OCI-LY1 (cell line): ENCODE measurements at regions not wholly inside any gene's neighbourhood (a gene's known extent, or its start where the extent isn't known, plus 50 kb on each side); places are given as distances from the start of the nearest gene placed in this dataset.

Experiments used
- H2AFZ ChIP-seq: fragments of 200-600 bp; sonication (generic), shearing (Covaris generic); 2 replicates; pipeline ENCODE4 v1.6.0; 2014; ENCODE audit warnings: antibody characterized with exemption, mild to moderate bottlenecking, low read length
- H3F3A ChIP-seq: fragments of 200-600 bp; sonication (generic), shearing (Covaris generic); 2 replicates; pipeline ENCODE4 v1.6.0; 2014; ENCODE audit warnings: mild to moderate bottlenecking, antibody characterized with exemption, low read length, moderate library complexity; ENCODE audit not compliant: insufficient read depth
- H3K27ac ChIP-seq: fragments of 200-600 bp; sonication (generic); 2 replicates; pipeline ENCODE4 v1.5.1; 2014; ENCODE audit warnings: low read length, mixed run types, mild to moderate bottlenecking, low read depth; ENCODE audit not compliant: poor library complexity, severe bottlenecking
- H3K27me3 ChIP-seq: fragments of 200-600 bp; sonication (generic); 2 replicates; pipeline ENCODE4 v1.6.0; 2014; ENCODE audit warnings: antibody characterized with exemption, mild to moderate bottlenecking, low read length, moderate library complexity; ENCODE audit not compliant: insufficient read depth
- H3K36me3 ChIP-seq: fragments of 200-600 bp; sonication (generic); 2 replicates; pipeline ENCODE4 v1.6.1; 2014; ENCODE audit warnings: mild to moderate bottlenecking, antibody characterized with exemption, low read length, moderate library complexity, mixed read lengths; ENCODE audit not compliant: insufficient read depth
- H3K4me1 ChIP-seq: fragments of 200-600 bp; sonication (generic); 2 replicates; pipeline ENCODE4 v1.5.1; 2014; ENCODE audit warnings: mild to moderate bottlenecking, low read length, moderate library complexity; ENCODE audit not compliant: insufficient read depth, severe bottlenecking
- H3K4me2 ChIP-seq: fragments of 200-600 bp; sonication (generic), shearing (Covaris generic); 2 replicates; pipeline ENCODE4 v1.6.1; 2014; ENCODE audit warnings: low read length
- H3K4me3 ChIP-seq: fragments of 200-600 bp; sonication (generic); 2 replicates; pipeline ENCODE4 v1.5.1; 2014; ENCODE audit warnings: low read length, low read depth, mild to moderate bottlenecking, mixed read lengths; ENCODE audit not compliant: poor library complexity, severe bottlenecking
- H3K79me2 ChIP-seq: fragments of 200-600 bp; shearing (Covaris generic); 2 replicates; pipeline ENCODE4 v1.6.1; 2016; ENCODE audit warnings: mixed run types, low read length, mixed read lengths; ENCODE audit not compliant: insufficient read depth
- H3K9ac ChIP-seq: fragments of 200-600 bp; sonication (generic), shearing (Covaris generic); 2 replicates; pipeline ENCODE4 v1.6.1; 2014; ENCODE audit warnings: mild to moderate bottlenecking, low read length, mixed read lengths
- H3K9me2 ChIP-seq: fragments of 200-600 bp; sonication (generic), shearing (Covaris generic); 2 replicates; pipeline ENCODE4 v1.6.1; 2014; ENCODE audit warnings: low read depth, mild to moderate bottlenecking, low read length, mixed read lengths
- H3K9me3 ChIP-seq: fragments of 200-600 bp; shearing (Covaris generic); 2 replicates; pipeline ENCODE4 v1.6.1; 2014; ENCODE audit warnings: low read length, mixed read lengths
- H4K20me1 ChIP-seq: fragments of 200-600 bp; sonication (generic), shearing (Covaris generic); 2 replicates; pipeline ENCODE4 v1.6.0; 2016; ENCODE audit warnings: mild to moderate bottlenecking, low read length; ENCODE audit not compliant: insufficient read depth
- EZH2 ChIP-seq: fragments of 200-600 bp; sonication (generic), shearing (Covaris generic); IDR thresholded peaks from 2 replicates; pipeline ENCODE4 v1.8.0; 2017; ENCODE audit warnings: borderline replicate concordance, mixed run types, mild to moderate bottlenecking, antibody characterized with exemption, low read length, moderate library complexity, mixed read lengths
- TF ChIP-seq, protein P1 (sequence below): fragments of 200-600 bp; sonication (generic), shearing (Covaris generic); IDR thresholded peaks from 2 replicates; pipeline ENCODE4 v1.5.1; 2017; ENCODE audit warnings: mild to moderate bottlenecking, antibody characterized with exemption, low read length, moderate library complexity, mixed read lengths

DNA sequence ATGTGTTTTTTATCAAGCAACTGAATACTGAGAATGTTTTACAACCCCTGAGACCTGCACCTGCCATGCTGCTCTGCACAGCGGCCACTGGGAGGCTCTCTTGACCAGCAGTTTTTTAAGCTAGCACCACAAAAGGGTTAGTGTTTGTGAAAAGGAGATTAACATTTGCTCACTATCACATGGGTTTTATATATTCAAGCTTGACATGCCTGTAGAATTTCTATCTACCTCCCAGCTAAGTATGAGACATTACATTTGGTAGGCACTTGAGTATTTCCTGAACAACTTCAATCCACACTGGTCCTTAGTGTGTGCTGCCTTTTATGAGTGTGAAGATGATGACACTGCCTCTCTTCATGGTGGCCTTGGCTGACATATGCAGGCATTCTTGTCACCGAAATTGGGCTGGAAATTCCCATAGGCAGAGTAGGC is 1238.9 kb downstream of the UQCRFS1 start:
- no peaks in the 10 kb centered on the region for H3K4me1 ChIP-seq
- H3K36me3 ChIP-seq: no peaks in the 10 kb centered on the region
- H3K27me3 ChIP-seq: no peaks in the 10 kb centered on the region
- no peaks in the 10 kb centered on the region for H3K9me3 ChIP-seq
- no peaks in the 10 kb centered on the region for H4K20me1 ChIP-seq
- H3K4me2 ChIP-seq: no peak overlapping the region
- TF ChIP-seq EZH2: no peak
- TF ChIP-seq, protein P1, sequence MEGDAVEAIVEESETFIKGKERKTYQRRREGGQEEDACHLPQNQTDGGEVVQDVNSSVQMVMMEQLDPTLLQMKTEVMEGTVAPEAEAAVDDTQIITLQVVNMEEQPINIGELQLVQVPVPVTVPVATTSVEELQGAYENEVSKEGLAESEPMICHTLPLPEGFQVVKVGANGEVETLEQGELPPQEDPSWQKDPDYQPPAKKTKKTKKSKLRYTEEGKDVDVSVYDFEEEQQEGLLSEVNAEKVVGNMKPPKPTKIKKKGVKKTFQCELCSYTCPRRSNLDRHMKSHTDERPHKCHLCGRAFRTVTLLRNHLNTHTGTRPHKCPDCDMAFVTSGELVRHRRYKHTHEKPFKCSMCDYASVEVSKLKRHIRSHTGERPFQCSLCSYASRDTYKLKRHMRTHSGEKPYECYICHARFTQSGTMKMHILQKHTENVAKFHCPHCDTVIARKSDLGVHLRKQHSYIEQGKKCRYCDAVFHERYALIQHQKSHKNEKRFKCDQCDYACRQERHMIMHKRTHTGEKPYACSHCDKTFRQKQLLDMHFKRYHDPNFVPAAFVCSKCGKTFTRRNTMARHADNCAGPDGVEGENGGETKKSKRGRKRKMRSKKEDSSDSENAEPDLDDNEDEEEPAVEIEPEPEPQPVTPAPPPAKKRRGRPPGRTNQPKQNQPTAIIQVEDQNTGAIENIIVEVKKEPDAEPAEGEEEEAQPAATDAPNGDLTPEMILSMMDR: peak; percentile 88
- no peak overlapping the region for H2AFZ ChIP-seq
- no peaks in the 10 kb centered on the region for H3K79me2 ChIP-seq
- H3K9me2 ChIP-seq: no peaks in the 10 kb centered on the region
- no peak overlapping the region for H3K27ac ChIP-seq
- H3F3A ChIP-seq: no peaks in the 10 kb centered on the region
- H3K4me3 ChIP-seq: no peak overlapping the region
- no peak overlapping the region for H3K9ac ChIP-seq

DNA sequence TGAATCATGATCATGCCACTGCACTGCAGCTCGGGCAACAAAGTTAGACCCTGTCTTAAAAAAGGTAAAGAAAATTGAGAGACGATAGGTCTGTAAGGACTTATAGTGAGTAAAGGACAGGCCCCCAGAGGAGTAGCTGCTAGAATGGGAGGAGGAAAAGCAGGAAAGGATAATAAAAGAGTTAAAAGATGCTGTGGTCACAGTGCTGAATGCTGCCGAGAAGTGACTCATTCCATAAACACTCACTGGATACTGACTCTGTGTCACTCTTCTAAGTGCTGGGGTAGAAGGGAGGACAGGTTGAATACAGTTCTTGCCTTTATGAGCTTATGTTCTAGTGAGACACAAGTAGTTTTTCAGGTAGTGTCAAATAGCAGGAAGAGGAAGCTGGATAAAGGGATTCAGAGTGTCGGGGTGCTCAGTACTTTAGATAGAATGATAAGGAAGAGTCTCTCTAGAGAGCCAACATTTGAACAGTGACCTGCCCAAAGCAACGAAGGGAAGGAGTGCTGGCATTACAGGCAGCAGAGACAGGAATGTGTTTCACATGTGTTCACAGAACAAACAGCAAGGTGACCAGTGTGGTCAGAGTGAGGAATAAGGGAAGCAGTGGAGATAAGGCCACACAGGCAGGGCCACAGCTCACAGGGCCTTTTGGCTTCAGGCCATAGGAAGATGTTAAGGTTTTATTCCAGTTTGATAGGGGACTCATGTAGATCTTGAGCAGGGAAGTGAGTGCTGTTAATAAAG is 1240.5 kb downstream of the UQCRFS1 start:
- Histone ChIP-seq H3F3A (no peaks in the 10 kb centered on the region), H3K9ac (no peak overlapping the region), H3K27me3 (no peaks in the 10 kb centered on the region), H3K36me3 (no peaks in the 10 kb centered on the region), H3K4me3 (no peak overlapping the region), H4K20me1 (no peaks in the 10 kb centered on the region), H3K4me2 (no peak overlapping the region), H3K9me2 (no peaks in the 10 kb centered on the region), H3K4me1 (no peaks in the 10 kb centered on the region), H3K79me2 (no peaks in the 10 kb centered on the region), H2AFZ (no peak overlapping the region), H3K27ac (no peak overlapping the region), H3K9me3 (no peaks in the 10 kb centered on the region)
- TF ChIP-seq EZH2: no peak
- TF ChIP-seq, protein P1: no peak

DNA sequence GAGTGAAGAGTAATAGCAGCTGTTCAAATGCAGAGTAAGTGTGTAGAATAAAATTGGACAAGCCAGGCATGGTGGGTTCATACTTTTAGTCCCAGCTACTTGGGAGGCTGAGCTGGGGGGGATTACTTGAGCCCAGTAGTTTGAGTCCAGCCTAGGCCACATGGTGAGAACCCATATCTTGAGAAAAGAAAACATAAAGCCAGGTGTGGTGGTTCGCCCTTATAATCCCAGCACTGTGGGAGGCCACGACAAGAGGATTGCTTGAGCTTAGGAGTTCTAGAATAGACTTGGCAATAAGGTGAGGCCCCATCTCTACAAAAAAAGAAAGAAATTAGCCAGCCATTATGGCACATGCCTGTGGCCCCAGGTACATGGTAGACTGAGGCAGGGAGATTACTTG is 1241.1 kb downstream of the UQCRFS1 start:
- Histone ChIP-seq H3K79me2 (no peaks in the 10 kb centered on the region), H3K36me3 (no peaks in the 10 kb centered on the region), H3K4me2 (no peak overlapping the region), H3K4me1 (no peaks in the 10 kb centered on the region), H3K27ac (no peak overlapping the region), H4K20me1 (no peaks in the 10 kb centered on the region), H3K9me2 (no peaks in the 10 kb centered on the region), H2AFZ (no peak overlapping the region), H3K4me3 (no peak overlapping the region), H3K27me3 (no peaks in the 10 kb centered on the region), H3F3A (no peaks in the 10 kb centered on the region), H3K9ac (no peak overlapping the region), H3K9me3 (no peaks in the 10 kb centered on the region)
- TF ChIP-seq, protein P1: no peak
- no peak for TF ChIP-seq EZH2
